ENCODE measurements at regions not wholly inside any gene's neighbourhood (a gene's known extent, or its start where the extent isn't known, plus 50 kb on each side); places are given as distances from the start of the nearest gene placed in this dataset.
"Not testable (repeated sequence)": the region's sequence is repeated elsewhere in the genome, so short reads cannot be mapped to it uniquely, and the experiment has no call there.

GRCh38 chr18:23317975-23318675, 135.0 kb upstream of the RIOK3 start:
- DNase-seq (ENCODE audit: low spot score, unreplicated experiment), result no peak
- no peak overlapping the region for H3K27ac Mint-ChIP-seq
- TF ChIP-seq, protein P1, sequence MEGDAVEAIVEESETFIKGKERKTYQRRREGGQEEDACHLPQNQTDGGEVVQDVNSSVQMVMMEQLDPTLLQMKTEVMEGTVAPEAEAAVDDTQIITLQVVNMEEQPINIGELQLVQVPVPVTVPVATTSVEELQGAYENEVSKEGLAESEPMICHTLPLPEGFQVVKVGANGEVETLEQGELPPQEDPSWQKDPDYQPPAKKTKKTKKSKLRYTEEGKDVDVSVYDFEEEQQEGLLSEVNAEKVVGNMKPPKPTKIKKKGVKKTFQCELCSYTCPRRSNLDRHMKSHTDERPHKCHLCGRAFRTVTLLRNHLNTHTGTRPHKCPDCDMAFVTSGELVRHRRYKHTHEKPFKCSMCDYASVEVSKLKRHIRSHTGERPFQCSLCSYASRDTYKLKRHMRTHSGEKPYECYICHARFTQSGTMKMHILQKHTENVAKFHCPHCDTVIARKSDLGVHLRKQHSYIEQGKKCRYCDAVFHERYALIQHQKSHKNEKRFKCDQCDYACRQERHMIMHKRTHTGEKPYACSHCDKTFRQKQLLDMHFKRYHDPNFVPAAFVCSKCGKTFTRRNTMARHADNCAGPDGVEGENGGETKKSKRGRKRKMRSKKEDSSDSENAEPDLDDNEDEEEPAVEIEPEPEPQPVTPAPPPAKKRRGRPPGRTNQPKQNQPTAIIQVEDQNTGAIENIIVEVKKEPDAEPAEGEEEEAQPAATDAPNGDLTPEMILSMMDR (IDR thresholded peaks at IDR 0.05; ENCODE audit: unreplicated experiment), result no peak
- H3K9me3 Mint-ChIP-seq (ENCODE audit: low read depth), result no peaks in the 10 kb centered on the region
- no peak overlapping the region for H3K4me3 Mint-ChIP-seq (ENCODE audit: low read depth)
- no peaks in the 10 kb centered on the region for H3K27me3 Mint-ChIP-seq
- no peaks in the 10 kb centered on the region for H3K4me1 Mint-ChIP-seq (ENCODE audit: low read depth)
- H3K36me3 Mint-ChIP-seq (ENCODE audit: insufficient read depth), result no peaks in the 10 kb centered on the region

DNA sequence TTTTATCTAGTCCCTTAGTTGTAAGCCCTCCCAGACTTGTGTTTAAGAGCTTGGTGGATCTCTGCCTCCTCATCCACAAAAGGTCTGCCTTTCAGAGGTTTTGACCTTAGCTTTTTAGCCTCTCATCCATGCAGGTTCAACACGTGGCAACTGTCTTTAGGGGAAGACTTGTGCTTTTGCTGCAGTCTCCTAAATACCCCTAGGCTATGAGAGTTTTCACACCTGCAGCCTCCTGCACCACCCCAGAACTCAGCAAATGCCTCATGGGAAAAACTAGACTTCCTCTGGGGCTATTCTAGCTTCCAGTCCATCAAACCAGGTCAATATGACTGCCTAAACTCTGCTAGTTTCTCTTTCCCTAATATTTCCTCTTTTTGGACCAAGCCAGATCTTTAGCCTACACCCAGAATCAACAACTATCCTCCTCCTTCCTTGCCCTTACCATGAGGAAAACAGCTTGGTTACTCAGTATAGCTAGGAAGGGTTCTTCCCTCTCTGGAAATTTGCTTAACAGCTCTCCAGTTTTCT, 132.3 kb upstream of the RIOK3 start:
- TF ChIP-seq, protein P1 (IDR thresholded peaks at IDR 0.05; ENCODE audit: unreplicated experiment), result no peak
- H3K4me1 Mint-ChIP-seq (ENCODE audit: low read depth), result no peaks in the 10 kb centered on the region
- no peaks in the 10 kb centered on the region for H3K36me3 Mint-ChIP-seq (ENCODE audit: insufficient read depth)
- H3K27ac Mint-ChIP-seq, result no peak overlapping the region
- no peak overlapping the region for H3K4me3 Mint-ChIP-seq (ENCODE audit: low read depth)
- DNase-seq (ENCODE audit: low spot score, unreplicated experiment), result no peak
- H3K27me3 Mint-ChIP-seq, result no peaks in the 10 kb centered on the region
- H3K9me3 Mint-ChIP-seq (ENCODE audit: low read depth), result no peaks in the 10 kb centered on the region

DNA sequence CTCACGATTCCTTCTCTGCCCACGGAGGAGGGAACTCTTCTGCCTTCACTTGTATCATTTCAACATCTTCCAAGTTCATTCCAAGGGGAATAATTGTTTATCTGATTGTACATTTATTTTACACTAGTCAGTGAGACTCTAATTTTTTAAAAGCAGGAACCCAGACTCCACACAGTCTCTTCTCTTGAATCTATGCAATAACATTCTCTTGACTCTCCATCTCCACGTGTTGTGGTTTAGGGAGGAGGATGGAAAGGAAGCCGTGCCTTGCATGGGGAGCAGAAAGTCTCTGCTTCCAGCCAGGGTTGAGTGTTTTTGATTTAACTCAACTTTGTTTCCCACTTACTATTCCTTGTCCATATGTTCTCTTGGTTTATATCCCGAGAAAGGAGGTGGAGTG, 131.1 kb upstream of the RIOK3 start:
- H3K4me1 Mint-ChIP-seq (ENCODE audit: low read depth), result no peaks in the 10 kb centered on the region
- H3K27me3 Mint-ChIP-seq, result no peaks in the 10 kb centered on the region
- peaks cover 5% of the 10 kb centered on the region for H3K9me3 Mint-ChIP-seq (ENCODE audit: low read depth)
- TF ChIP-seq, protein P1 (IDR thresholded peaks at IDR 0.05; ENCODE audit: unreplicated experiment), result no peak
- H3K4me3 Mint-ChIP-seq (ENCODE audit: low read depth), result no peak overlapping the region
- peaks cover 2% of the 10 kb centered on the region for H3K36me3 Mint-ChIP-seq (ENCODE audit: insufficient read depth)
- H3K27ac Mint-ChIP-seq, result no peak overlapping the region
- DNase-seq (ENCODE audit: low spot score, unreplicated experiment), result no peak

DNA sequence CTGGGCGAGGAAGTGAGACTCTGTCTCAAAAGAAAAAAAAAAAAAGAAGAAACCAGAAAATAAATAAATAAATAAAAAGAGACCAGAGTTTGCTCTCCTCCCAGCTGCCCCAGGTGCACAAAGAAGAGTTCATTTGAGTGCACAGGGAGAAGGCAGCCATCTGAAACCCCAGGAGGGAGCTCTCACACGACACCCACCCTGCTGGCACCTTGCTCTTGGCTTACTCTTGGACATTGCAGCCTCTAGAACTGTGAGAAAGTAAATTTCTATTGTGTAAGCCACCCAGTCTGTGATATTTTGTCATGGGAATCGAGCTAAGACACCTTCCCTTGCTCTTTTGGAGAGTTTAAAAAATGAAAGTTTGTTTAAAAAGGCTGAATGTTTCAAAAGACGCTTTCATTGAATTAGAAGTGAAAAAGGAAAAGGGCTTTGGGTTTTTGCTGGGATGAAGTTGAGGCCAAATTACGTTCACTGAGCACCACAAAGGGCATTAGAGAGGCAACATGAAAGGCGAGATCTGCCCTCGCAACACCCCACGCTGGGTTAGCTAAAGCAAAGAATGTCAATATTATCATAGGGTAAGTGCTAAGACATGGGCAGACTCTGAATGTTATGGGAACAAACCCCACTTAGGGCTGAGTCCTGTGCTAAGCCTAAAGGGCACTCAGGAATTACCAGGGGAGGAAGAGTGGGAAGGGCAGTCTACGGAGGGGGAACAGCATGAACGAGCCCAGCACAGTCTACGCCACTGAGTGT, 128.9 kb upstream of the RIOK3 start:
- Mint-ChIP-seq H3K27me3 (no peaks in the 10 kb centered on the region), H3K4me3 (ENCODE audit: low read depth) (no peak overlapping the region), H3K27ac (no peak overlapping the region), H3K9me3 (ENCODE audit: low read depth) (peaks cover 5% of the 10 kb centered on the region), H3K4me1 (ENCODE audit: low read depth) (no peaks in the 10 kb centered on the region), H3K36me3 (ENCODE audit: insufficient read depth) (peaks cover 3% of the 10 kb centered on the region)
- DNase-seq (ENCODE audit: low spot score, unreplicated experiment), result no peak
- TF ChIP-seq, protein P1 (IDR thresholded peaks at IDR 0.05; ENCODE audit: unreplicated experiment), result no peak

DNA sequence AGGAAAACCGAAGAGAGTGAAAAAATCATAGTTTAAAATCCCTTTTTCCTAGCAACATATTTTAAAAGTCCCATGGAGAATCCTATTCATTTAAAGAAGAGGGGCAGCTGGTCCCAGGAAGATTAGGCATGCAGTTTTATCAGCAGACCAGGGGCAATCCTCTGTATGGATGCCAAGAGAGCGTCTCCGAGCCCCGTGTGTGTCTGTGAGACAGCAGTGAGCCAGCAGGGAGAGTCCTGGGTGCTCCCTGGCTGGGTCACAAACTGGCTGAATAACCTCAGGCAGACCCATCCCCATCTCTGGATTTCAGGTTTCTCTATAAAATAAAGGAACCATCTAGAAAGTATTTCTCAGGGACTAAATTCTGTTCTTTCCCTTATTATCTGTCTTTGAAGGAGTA, 128.2 kb upstream of the RIOK3 start:
- Mint-ChIP-seq H3K27ac (no peak overlapping the region), H3K27me3 (no peaks in the 10 kb centered on the region), H3K9me3 (ENCODE audit: low read depth) (peaks cover 7% of the 10 kb centered on the region), H3K4me3 (ENCODE audit: low read depth) (no peak overlapping the region), H3K36me3 (ENCODE audit: insufficient read depth) (peaks cover 6% of the 10 kb centered on the region), H3K4me1 (ENCODE audit: low read depth) (no peaks in the 10 kb centered on the region)
- TF ChIP-seq, protein P1 (IDR thresholded peaks at IDR 0.05; ENCODE audit: unreplicated experiment), result no peak
- no peak for DNase-seq (ENCODE audit: low spot score, unreplicated experiment)

DNA sequence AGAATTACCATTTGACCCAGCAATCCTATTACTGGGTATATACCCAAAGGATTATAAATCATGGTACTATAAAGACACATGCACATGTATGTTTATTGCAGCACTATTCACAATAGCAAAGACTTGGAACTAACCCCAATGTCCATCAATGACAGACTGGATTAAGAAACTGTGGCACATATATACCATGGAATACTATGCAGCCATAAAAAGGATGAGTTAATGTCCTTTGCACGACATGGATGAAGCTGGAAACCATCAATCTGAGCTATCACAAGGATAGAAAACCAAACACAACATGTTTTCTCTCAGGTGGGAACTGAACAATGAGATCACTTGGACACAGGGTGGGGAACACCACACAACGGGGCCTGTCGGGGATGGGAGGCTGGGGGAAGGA, 123.4 kb upstream of the RIOK3 start:
- not testable (repeated sequence) for H3K4me3 Mint-ChIP-seq (ENCODE audit: low read depth); H3K27me3 Mint-ChIP-seq; H3K27ac Mint-ChIP-seq; H3K36me3 Mint-ChIP-seq (ENCODE audit: insufficient read depth); H3K9me3 Mint-ChIP-seq (ENCODE audit: low read depth); DNase-seq (ENCODE audit: low spot score, unreplicated experiment); H3K4me1 Mint-ChIP-seq (ENCODE audit: low read depth)

Measured in progenitor cell of endocrine pancreas (in vitro differentiated cells).